ENCODE measurements at regions not wholly inside any gene's neighbourhood (a gene's known extent, or its start where the extent isn't known, plus 50 kb on each side); places are given as distances from the start of the nearest gene placed in this dataset.

DNA sequence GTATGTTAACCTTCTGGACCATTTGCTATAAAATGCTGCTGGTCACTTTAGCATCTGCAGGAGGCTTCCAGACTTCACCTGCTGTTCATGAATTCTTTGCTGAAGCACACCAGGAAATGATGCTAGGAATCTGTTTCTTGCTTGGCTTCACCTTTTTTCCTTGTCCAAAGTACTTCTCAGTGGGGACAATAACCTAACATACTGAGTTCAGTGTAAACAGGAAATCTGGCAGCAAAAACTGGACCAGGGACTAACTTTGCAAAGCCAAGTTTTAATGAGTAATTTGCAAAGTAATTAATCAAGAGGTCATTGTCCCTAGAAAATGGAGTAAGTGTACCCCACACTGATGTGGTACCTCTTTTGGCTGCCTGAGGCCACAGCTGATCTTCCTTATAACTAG is 128.4 kb downstream of the RXFP2 start (continued):
- TF ChIP-seq, protein P1, sequence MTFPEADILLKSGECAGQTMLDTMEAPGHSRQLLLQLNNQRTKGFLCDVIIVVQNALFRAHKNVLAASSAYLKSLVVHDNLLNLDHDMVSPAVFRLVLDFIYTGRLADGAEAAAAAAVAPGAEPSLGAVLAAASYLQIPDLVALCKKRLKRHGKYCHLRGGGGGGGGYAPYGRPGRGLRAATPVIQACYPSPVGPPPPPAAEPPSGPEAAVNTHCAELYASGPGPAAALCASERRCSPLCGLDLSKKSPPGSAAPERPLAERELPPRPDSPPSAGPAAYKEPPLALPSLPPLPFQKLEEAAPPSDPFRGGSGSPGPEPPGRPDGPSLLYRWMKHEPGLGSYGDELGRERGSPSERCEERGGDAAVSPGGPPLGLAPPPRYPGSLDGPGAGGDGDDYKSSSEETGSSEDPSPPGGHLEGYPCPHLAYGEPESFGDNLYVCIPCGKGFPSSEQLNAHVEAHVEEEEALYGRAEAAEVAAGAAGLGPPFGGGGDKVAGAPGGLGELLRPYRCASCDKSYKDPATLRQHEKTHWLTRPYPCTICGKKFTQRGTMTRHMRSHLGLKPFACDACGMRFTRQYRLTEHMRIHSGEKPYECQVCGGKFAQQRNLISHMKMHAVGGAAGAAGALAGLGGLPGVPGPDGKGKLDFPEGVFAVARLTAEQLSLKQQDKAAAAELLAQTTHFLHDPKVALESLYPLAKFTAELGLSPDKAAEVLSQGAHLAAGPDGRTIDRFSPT (tag by site-specific recombination; IDR thresholded peaks at IDR 0.05) = no peak
- TF ChIP-seq ZNF660 (tag by site-specific recombination; IDR thresholded peaks at IDR 0.05) = no peak

DNA sequence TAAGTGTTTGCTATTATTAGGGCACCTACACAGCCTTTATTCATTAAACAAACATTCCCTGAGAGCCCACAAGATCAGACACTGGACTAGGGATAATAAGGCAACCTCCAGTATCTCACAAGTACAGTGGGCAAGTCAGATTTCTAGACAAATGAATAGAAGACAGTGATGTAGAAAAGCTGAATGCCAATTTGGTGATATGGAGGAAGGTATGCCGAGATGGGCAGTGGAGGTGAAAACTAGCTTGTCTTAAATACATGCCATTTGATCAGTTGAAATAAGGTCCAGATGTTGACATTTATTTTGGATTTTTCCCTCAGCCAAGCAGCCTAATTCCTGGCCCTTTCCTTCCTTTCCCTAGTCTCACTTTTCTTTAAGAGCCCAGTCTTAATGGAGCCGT is 130.3 kb downstream of the RXFP2 start:
- TF ChIP-seq ZNF768 (tag by site-specific recombination; IDR thresholded peaks at IDR 0.05) (no peak), ZFHX2 (tag by site-specific recombination; conservative IDR thresholded peaks at IDR 0.05) (no peak), ZNF776 (tag by site-specific recombination; IDR thresholded peaks at IDR 0.05; ENCODE audit: borderline replicate concordance) (no peak), ZNF335 (tag by site-specific recombination; conservative IDR thresholded peaks at IDR 0.05) (no peak), ZNF155 (tag by site-specific recombination; IDR thresholded peaks at IDR 0.05) (no peak), MYNN (tag by site-specific recombination; IDR thresholded peaks at IDR 0.05; ENCODE audit: borderline replicate concordance) (no peak), KLF9 (tag by site-specific recombination; IDR thresholded peaks at IDR 0.05; ENCODE audit: low read depth) (no peak), ZNF416 (tag by site-specific recombination; IDR thresholded peaks at IDR 0.05) (no peak), ZNF501 (tag by site-specific recombination; IDR thresholded peaks at IDR 0.05) (no peak), KLF8 (tag by site-specific recombination; IDR thresholded peaks at IDR 0.05) (no peak), ZNF140 (tag by site-specific recombination; IDR thresholded peaks at IDR 0.05) (no peak)
- TF ChIP-seq, protein P2, sequence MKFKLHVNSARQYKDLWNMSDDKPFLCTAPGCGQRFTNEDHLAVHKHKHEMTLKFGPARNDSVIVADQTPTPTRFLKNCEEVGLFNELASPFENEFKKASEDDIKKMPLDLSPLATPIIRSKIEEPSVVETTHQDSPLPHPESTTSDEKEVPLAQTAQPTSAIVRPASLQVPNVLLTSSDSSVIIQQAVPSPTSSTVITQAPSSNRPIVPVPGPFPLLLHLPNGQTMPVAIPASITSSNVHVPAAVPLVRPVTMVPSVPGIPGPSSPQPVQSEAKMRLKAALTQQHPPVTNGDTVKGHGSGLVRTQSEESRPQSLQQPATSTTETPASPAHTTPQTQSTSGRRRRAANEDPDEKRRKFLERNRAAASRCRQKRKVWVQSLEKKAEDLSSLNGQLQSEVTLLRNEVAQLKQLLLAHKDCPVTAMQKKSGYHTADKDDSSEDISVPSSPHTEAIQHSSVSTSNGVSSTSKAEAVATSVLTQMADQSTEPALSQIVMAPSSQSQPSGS (tag by site-specific recombination; IDR thresholded peaks at IDR 0.05; ENCODE audit: low read depth) = no peak
- TF ChIP-seq, protein P3, sequence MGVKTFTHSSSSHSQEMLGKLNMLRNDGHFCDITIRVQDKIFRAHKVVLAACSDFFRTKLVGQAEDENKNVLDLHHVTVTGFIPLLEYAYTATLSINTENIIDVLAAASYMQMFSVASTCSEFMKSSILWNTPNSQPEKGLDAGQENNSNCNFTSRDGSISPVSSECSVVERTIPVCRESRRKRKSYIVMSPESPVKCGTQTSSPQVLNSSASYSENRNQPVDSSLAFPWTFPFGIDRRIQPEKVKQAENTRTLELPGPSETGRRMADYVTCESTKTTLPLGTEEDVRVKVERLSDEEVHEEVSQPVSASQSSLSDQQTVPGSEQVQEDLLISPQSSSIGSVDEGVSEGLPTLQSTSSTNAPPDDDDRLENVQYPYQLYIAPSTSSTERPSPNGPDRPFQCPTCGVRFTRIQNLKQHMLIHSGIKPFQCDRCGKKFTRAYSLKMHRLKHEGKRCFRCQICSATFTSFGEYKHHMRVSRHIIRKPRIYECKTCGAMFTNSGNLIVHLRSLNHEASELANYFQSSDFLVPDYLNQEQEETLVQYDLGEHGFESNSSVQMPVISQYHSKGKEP (tag by site-specific recombination; IDR thresholded peaks at IDR 0.05) = no peak
- TF ChIP-seq, protein P4, sequence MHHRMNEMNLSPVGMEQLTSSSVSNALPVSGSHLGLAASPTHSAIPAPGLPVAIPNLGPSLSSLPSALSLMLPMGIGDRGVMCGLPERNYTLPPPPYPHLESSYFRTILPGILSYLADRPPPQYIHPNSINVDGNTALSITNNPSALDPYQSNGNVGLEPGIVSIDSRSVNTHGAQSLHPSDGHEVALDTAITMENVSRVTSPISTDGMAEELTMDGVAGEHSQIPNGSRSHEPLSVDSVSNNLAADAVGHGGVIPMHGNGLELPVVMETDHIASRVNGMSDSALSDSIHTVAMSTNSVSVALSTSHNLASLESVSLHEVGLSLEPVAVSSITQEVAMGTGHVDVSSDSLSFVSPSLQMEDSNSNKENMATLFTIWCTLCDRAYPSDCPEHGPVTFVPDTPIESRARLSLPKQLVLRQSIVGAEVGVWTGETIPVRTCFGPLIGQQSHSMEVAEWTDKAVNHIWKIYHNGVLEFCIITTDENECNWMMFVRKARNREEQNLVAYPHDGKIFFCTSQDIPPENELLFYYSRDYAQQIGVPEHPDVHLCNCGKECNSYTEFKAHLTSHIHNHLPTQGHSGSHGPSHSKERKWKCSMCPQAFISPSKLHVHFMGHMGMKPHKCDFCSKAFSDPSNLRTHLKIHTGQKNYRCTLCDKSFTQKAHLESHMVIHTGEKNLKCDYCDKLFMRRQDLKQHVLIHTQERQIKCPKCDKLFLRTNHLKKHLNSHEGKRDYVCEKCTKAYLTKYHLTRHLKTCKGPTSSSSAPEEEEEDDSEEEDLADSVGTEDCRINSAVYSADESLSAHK (tag by site-specific recombination; IDR thresholded peaks at IDR 0.05) = no peak
- TF ChIP-seq, protein P5, sequence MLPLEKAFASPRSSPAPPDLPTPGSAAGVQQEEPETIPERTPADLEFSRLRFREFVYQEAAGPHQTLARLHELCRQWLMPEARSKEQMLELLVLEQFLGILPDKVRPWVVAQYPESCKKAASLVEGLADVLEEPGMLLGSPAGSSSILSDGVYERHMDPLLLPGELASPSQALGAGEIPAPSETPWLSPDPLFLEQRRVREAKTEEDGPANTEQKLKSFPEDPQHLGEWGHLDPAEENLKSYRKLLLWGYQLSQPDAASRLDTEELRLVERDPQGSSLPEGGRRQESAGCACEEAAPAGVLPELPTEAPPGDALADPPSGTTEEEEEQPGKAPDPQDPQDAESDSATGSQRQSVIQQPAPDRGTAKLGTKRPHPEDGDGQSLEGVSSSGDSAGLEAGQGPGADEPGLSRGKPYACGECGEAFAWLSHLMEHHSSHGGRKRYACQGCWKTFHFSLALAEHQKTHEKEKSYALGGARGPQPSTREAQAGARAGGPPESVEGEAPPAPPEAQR (tag by site-specific recombination; IDR thresholded peaks at IDR 0.05) = no peak
- POLR2A ChIA-PET = no interaction called here

More for the DNA sequence above, 130.3 kb downstream of the RXFP2 start:
- CTCF ChIA-PET = no interaction called here
- H3K27ac ChIP-seq (ENCODE audit: extremely low read depth, low read depth, low read length) = no peak overlapping the region
- no peaks in the 10 kb centered on the region for H3K36me3 ChIP-seq (ENCODE audit: control insufficient read depth in 2 of 2, insufficient read depth in 1 of 2, low read length in 2 of 2)
- peaks cover 3% of the 10 kb centered on the region; the same call in 1 of the 2 replicates for H3K4me1 ChIP-seq (ENCODE audit: control insufficient read depth, insufficient read depth, low read length)
- H3K9me3 ChIP-seq (ENCODE audit: control insufficient read depth, insufficient read depth, low read depth, low read length) = no peaks in the 10 kb centered on the region
- H3K4me3 ChIP-seq (ENCODE audit: low read depth, low read length) = no peak overlapping the region
